ENCODE measurements at regions not wholly inside any gene's neighbourhood (a gene's known extent, or its start where the extent isn't known, plus 50 kb on each side); places are given as distances from the start of the nearest gene placed in this dataset.

DNA sequence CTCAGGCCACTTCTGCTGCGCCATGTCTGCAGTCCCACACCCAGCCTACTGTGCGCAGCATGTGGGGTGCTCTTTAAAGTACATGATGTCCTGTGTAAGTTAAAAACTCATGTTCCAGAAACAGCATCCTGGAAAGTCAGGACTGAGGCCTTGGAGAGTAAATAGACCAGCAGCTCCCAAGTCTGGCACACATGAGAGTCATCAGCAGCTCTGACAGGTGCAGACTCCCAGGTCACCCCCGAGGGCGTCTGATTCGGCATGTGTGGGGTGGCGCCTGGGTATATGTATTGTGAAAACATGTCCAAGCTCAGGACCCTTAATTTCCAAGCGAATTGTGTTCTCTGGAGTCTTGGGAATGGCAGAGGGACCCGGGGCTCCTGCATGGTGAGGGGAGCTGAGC, 120.1 kb upstream of the RUNX3 start:
- TF ChIP-seq CTCF (IDR thresholded peaks at IDR 0.05; ENCODE audit: low read depth, low read length): no peak

GRCh38 chr1:25049190-25049589, 119.1 kb upstream of the RUNX3 start:
- no peak for TF ChIP-seq CTCF (IDR thresholded peaks at IDR 0.05; ENCODE audit: low read depth, low read length)
- H3K4me3 ChIP-seq (ENCODE audit: low read depth, low read length): no peak overlapping the region

More for the DNA sequence above, 120.1 kb upstream of the RUNX3 start:
- H3K4me3 ChIP-seq (ENCODE audit: low read depth, low read length): no peak overlapping the region

DNA sequence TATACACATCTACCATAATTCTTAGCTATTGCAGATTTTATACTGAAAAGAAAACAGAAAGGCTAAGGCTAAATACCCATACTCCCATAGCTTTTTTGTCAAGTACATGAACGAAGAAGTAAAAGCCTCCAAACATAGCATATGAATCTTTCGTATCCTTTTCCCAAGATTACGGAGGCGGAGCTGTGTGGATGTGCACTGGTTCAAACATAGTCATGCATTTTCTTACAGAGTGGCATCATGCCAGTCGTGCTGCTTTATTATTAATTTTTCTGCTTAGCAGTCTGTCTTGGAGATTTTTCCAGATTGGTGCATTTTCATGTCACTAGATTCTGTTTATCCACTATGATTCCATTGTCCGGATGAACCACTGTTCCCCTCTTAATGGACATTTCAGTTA, 118.7 kb upstream of the RUNX3 start:
- no peak overlapping the region for H3K4me3 ChIP-seq (ENCODE audit: low read depth, low read length)
- no peak for TF ChIP-seq CTCF (IDR thresholded peaks at IDR 0.05; ENCODE audit: low read depth, low read length)

DNA sequence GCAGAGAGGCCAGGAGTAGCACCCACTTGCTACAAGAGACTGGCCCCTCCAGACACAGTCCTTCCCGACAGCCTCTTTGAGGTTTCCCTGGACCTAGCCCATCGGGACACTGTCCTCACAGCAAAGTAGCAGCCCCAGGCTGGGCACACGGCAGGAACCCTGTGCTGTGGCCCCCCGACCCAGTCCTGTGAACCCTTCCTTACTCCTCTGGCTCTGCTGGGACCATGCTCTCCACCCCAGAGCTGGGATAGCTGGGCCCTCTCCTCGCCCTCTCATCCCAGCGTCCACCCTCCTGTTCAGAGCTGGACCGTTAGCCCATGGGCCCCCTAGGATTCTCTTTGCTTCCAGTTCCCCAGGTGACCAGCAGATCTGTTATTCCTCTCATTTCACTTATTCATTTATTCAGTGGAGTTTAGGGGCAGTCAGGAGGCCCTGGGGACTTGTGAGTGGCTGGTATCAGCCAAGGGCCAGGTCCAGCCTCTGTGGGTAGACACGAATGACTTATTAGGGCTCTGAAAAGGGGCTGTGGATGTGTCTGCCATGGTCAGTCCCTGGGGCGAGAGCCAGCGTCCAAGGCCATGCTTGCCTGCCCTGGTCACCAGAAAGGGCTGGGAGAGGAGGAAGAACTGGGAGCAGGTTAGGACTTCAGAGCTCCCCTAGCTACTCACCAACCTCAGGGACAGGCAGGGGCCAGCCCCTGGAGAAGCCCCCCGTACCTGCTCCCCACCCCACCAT, 117.6 kb upstream of the RUNX3 start:
- H3K4me3 ChIP-seq (ENCODE audit: low read depth, low read length): no peak overlapping the region
- no peak for TF ChIP-seq CTCF (IDR thresholded peaks at IDR 0.05; ENCODE audit: low read depth, low read length)

GRCh38 chr1:25046194-25046532, 116.1 kb upstream of the RUNX3 start:
- TF ChIP-seq CTCF (IDR thresholded peaks at IDR 0.05; ENCODE audit: low read depth, low read length): no peak

GRCh38 chr1:25045480-25046193, 115.6 kb upstream of the RUNX3 start:
- TF ChIP-seq CTCF (IDR thresholded peaks at IDR 0.05; ENCODE audit: low read depth, low read length): no peak

More at GRCh38 chr1:25046194-25046532, 116.1 kb upstream of the RUNX3 start:
- H3K4me3 ChIP-seq (ENCODE audit: low read depth, low read length): no peak overlapping the region

GRCh38 chr1:25043228-25043580, 113.1 kb upstream of the RUNX3 start:
- H3K4me3 ChIP-seq (ENCODE audit: low read depth, low read length): no peak overlapping the region
- no peak for TF ChIP-seq CTCF (IDR thresholded peaks at IDR 0.05; ENCODE audit: low read depth, low read length)

More at GRCh38 chr1:25045480-25046193, 115.6 kb upstream of the RUNX3 start:
- no peak overlapping the region for H3K4me3 ChIP-seq (ENCODE audit: low read depth, low read length)

All from WI38 (cell line).